HFF-Myc (cell line): ENCODE measurements at regions not wholly inside any gene's neighbourhood (a gene's known extent, or its start where the extent isn't known, plus 50 kb on each side); places are given as distances from the start of the nearest gene placed in this dataset.
"Not testable (repeated sequence)": the region's sequence is repeated elsewhere in the genome, so short reads cannot be mapped to it uniquely, and the experiment has no call there.

Experiments used
- DNase-seq: peaks from one replicate; pipeline ENCODE4 v3.0.0-alpha.2; 2011; ENCODE audit warnings: low read depth; ENCODE audit errors: extremely low read depth
- H3K4me3 ChIP-seq: replicated peaks from 2 replicates; pipeline ENCODE4 v1.5.1; 2011; ENCODE audit warnings: low read depth, mild to moderate bottlenecking, control low read depth, low read length
- CTCF ChIP-seq: IDR thresholded peaks from 2 replicates; pipeline ENCODE4 v1.5.1; 2012; ENCODE audit warnings: mild to moderate bottlenecking, low read depth, low read length, control low read depth; ENCODE audit errors: missing control alignments

GRCh38 chrX:46226422-46226821 is 318.8 kb downstream of the ZNF674 start:
- H3K4me3 ChIP-seq = no peak overlapping the region
- DNase-seq = no peak
- TF ChIP-seq CTCF = no peak

DNA sequence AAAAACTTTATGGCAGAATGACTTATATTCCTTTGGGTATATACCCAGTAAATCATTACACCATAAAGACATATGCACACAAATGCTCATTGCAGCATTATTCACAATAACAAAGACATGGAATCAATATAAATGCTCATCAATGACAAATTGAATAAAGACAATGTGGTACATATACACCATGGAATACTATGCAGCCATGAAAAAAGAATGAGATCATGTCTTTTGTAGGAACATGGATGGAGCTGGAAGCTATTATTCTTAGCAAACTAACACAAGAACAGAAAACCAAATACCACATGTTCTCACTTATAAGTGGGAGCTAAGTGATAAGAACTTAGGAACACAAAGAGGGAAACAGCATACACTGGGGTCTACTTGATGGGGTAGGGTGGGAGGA is 321.7 kb downstream of the ZNF674 start:
- DNase-seq, H3K4me3 ChIP-seq: not testable (repeated sequence)

- TF ChIP-seq CTCF = no peak
- H3K4me3 ChIP-seq = no peak overlapping the region
- DNase-seq = no peak
Observed at GRCh38 chrX:46220822-46221221, 324.4 kb downstream of the ZNF674 start.

DNA sequence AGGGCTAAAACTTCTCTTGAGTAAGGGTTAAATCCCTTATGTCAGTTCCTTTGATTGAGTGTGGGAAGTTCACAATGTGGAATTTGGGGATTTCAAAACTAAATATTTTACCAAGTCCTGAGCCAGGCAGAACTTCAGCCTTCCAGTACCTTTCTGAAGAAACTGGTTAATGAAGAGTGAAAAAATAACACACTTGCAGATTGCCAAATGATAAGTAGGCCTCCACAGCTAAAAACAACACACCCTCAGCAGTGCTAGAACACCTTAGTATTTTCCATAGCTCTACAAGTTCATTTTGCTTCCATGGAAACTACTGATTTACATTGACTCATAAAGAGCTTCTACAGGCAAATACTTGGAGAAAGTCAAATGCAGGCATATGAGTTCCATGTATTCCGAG is 326.8 kb downstream of the ZNF674 start:
- TF ChIP-seq CTCF = no peak
- H3K4me3 ChIP-seq = no peak overlapping the region
- DNase-seq = no peak

- no peak overlapping the region for H3K4me3 ChIP-seq
- no peak for DNase-seq
- TF ChIP-seq CTCF = no peak
Observed at GRCh38 chrX:46216406-46216805, 328.8 kb downstream of the ZNF674 start.

DNA sequence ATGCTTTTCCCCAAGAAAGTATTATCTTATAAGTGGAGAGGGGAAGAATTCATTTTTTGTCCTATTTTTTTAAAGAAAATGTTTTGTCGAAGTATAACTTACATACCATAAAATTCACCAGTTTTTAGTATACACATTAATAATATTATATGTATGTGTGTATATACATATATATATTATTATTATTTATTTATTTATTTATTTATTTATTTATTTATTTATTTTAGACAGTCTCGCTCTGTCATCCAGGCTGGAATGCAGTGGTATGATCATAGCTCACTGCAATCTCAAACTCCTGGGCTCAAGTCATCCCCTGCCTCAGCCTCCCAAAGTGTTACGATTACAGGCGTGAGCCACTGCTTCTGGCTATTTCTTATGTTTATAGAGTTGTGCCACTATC is 334.1 kb downstream of the ZNF674 start:
- no peak for DNase-seq

GRCh38 chrX:46209768-46210167 is 335.5 kb downstream of the ZNF674 start:
- no peak overlapping the region for H3K4me3 ChIP-seq
- DNase-seq = no peak
- TF ChIP-seq CTCF = no peak

More for the DNA sequence above, 334.1 kb downstream of the ZNF674 start:
- TF ChIP-seq CTCF = no peak
- H3K4me3 ChIP-seq = no peak overlapping the region
